Right atrium auricular region (tissue), 2 donors: ENCODE measurements at regions not wholly inside any gene's neighbourhood (a gene's known extent, or its start where the extent isn't known, plus 50 kb on each side); places are given as distances from the start of the nearest gene placed in this dataset.

ENCODE experiments used
- DNase-seq: peaks from one replicate; pipeline ENCODE4 v3.0.0-alpha.2; 2019; ENCODE audit warnings: low spot score
- H3K27ac ChIP-seq, 2 donors: fragments of 200-600 bp; sonication (generic); 1 replicate in 1 of 2; 2 replicates in 1 of 2; pipeline ENCODE4 v1.5.1; 2016 to 2019
- H3K27me3 ChIP-seq, 2 donors: fragments of 200-600 bp; sonication (generic); one replicate each; pipeline versions ENCODE4 v1.5.1 to v1.6.0; 2017 to 2019
- H3K36me3 ChIP-seq: fragments of 200-600 bp; sonication (generic); one replicate; pipeline ENCODE4 v1.5.1; 2016
- H3K4me1 ChIP-seq, 2 donors: fragments of 200-600 bp; sonication (generic); one replicate each; pipeline versions ENCODE4 v1.5.1 to v1.6.0; 2017 to 2019
- H3K4me3 ChIP-seq, 2 donors: fragments of 200-600 bp; sonication (generic); 1 replicate in 1 of 2; 2 replicates in 1 of 2; pipeline ENCODE4 v1.5.1; 2017 to 2019; ENCODE audit warnings: mild to moderate bottlenecking in 1 of 2, moderate library complexity in 1 of 2
- H3K9me3 ChIP-seq, 2 donors: fragments of 200-600 bp; sonication (generic); one replicate each; pipeline ENCODE4 v1.5.1; 2019
- TF ChIP-seq, protein P1 (sequence below), 2 donors: fragments of 200-600 bp; sonication (generic); IDR thresholded peaks; one replicate each; pipeline ENCODE4 v1.5.1; 2019; ENCODE audit warnings: antibody characterized with exemption in 2 of 2

DNA sequence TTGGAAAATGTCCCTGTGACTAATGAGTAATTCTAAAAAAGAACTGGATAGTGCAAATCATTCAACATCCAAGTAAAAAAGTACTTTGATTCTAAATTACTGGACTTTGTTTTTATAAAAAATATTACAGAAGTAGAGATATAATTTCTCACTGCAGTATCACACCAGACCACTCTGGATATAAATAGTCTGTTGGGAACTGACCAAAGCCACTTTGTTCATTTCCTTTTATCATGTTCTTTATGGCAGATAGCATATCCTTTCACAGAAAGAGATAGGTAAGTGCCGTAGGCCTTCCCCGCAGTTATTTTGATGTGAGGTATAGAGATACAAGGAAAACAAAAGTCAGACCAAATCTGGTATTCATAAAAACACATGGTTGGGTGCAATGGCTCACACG is 827.4 kb upstream of the GRAMD2B start:
- no peak for DNase-seq
- no peaks in the 10 kb centered on the region for H3K27me3 ChIP-seq
- no peak overlapping the region for H3K4me3 ChIP-seq
- H3K27ac ChIP-seq = peak overlapping the region; percentile 1 to 46
- H3K4me1 ChIP-seq = peaks cover 0 to 12% of the 10 kb centered on the region in 2 donors
- no peaks in the 10 kb centered on the region for H3K9me3 ChIP-seq
- H3K36me3 ChIP-seq = no peaks in the 10 kb centered on the region
- TF ChIP-seq, protein P1, sequence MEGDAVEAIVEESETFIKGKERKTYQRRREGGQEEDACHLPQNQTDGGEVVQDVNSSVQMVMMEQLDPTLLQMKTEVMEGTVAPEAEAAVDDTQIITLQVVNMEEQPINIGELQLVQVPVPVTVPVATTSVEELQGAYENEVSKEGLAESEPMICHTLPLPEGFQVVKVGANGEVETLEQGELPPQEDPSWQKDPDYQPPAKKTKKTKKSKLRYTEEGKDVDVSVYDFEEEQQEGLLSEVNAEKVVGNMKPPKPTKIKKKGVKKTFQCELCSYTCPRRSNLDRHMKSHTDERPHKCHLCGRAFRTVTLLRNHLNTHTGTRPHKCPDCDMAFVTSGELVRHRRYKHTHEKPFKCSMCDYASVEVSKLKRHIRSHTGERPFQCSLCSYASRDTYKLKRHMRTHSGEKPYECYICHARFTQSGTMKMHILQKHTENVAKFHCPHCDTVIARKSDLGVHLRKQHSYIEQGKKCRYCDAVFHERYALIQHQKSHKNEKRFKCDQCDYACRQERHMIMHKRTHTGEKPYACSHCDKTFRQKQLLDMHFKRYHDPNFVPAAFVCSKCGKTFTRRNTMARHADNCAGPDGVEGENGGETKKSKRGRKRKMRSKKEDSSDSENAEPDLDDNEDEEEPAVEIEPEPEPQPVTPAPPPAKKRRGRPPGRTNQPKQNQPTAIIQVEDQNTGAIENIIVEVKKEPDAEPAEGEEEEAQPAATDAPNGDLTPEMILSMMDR (IDR thresholded peaks at IDR 0.05) = no peak

DNA sequence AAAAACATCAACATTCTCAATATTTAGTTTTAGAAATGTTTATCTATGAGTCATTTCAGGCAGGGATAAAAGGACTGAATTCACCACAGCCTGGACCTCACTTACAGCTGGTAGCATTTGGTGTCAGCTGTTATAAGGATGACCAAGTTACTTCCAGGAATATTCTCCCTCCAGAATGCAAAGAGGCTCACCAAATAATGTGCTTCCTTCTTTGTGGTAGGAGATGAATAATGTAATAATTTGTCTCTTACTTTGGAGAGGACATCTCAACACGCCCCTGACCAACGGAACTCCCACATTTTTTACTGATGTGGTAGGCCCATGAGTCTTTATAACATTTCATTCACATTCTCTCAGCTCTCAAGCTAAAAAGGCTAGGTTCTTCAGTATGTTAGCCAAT is 825.9 kb upstream of the GRAMD2B start:
- Histone ChIP-seq H3K27ac (no peak overlapping the region), H3K4me1 (peaks cover 0 to 12% of the 10 kb centered on the region in 2 donors), H3K36me3 (no peaks in the 10 kb centered on the region), H3K4me3 (no peak overlapping the region), H3K9me3 (no peaks in the 10 kb centered on the region), H3K27me3 (no peaks in the 10 kb centered on the region)
- TF ChIP-seq, protein P1 (IDR thresholded peaks at IDR 0.05) = no peak
- DNase-seq = no peak

DNA sequence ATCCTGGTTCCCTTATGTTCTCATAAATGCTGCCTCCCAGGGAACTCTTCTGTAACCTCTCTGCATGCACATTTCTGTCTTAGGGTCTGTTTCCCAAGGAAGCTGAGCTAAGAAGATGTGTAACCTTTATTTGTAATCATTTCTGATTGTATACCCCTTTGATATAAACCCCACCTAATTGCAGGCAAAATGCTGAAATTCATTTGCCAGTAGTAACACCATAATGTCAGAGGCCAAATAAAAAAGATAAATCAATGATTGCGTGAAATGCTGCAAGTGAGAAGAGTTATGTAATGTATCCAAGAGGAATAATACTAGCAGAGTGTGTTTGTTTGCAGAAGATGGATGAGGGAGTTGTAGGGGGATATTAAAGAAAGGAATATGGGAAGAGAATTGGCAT is 822.6 kb upstream of the GRAMD2B start:
- Histone ChIP-seq H3K4me3 (no peak overlapping the region), H3K27ac (no peak overlapping the region), H3K9me3 (no peaks in the 10 kb centered on the region), H3K4me1 (peaks cover 0 to 4% of the 10 kb centered on the region in 2 donors), H3K27me3 (no peaks in the 10 kb centered on the region), H3K36me3 (no peaks in the 10 kb centered on the region)
- DNase-seq = no peak
- TF ChIP-seq, protein P1 (IDR thresholded peaks at IDR 0.05) = no peak

DNA sequence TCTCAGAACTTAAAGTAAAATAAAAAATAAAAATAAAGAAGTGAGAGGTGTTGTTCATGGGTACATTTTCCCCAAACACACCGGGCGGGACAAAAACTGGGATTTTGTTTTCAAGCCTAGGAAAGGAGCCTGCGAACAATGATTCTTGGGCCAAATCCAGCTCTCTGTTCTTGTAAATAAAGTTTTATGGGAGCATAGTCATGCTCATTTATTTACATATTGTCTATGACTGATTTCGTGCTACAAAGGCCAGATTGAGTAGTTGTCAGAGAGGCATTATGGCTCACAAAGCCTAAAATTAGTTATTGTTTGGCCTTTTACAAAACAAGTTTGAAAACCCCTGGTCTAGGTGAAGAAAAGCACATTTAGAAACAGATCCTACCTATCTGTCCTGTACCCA is 821.0 kb upstream of the GRAMD2B start:
- no peak for DNase-seq
- Histone ChIP-seq H3K9me3 (no peaks in the 10 kb centered on the region), H3K36me3 (no peaks in the 10 kb centered on the region), H3K4me3 (no peak overlapping the region), H3K27me3 (no peaks in the 10 kb centered on the region), H3K4me1 (no peaks in the 10 kb centered on the region), H3K27ac (no peak overlapping the region)
- TF ChIP-seq, protein P1 (IDR thresholded peaks at IDR 0.05) = no peak

DNA sequence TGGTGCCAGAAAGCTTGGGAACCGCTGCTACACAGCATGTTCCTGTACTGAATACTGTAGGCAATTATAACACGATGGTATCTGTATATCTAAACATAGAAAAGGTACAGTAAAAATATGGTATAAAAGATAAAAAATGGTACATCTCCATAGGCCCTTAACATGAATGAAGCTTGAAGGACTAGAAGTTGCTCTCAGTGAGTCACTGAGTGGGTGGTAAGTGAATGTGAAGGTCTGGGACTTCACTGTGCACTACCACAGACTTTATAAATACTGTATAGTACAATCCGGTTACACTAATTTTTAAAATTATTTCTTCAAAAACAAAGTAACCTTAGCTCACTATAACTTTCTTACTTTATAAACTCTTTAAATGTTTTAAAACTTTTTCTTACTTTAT is 819.9 kb upstream of the GRAMD2B start:
- H3K27me3 ChIP-seq = no peaks in the 10 kb centered on the region
- TF ChIP-seq, protein P1 (IDR thresholded peaks at IDR 0.05) = no peak
- H3K4me1 ChIP-seq = no peaks in the 10 kb centered on the region
- no peak for DNase-seq
- no peak overlapping the region for H3K4me3 ChIP-seq
- H3K9me3 ChIP-seq = no peaks in the 10 kb centered on the region
- no peaks in the 10 kb centered on the region for H3K36me3 ChIP-seq
- H3K27ac ChIP-seq = no peak overlapping the region

DNA sequence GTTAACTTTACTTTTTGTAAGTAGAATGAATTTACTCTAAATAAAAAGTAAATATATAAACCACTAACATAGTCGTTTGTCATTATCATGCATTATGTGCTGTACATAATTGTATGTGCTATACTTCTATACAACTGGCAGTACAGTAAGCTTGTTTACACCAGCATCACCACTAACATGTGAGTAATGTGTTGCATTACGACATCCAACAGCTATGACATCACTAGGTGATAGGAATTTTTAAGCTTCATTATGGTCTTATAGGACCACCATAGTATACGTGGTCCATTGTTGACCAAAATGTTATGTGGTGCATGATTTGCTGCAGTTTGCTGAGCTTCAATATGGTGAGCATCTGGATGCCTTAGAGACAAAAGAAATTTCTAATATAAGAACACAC is 819.1 kb upstream of the GRAMD2B start:
- H3K27me3 ChIP-seq = no peaks in the 10 kb centered on the region
- no peak overlapping the region for H3K27ac ChIP-seq
- TF ChIP-seq, protein P1 (IDR thresholded peaks at IDR 0.05) = no peak
- no peaks in the 10 kb centered on the region for H3K36me3 ChIP-seq
- no peaks in the 10 kb centered on the region for H3K4me1 ChIP-seq
- no peaks in the 10 kb centered on the region for H3K9me3 ChIP-seq
- no peak for DNase-seq
- H3K4me3 ChIP-seq = no peak overlapping the region
